HG02938 (cell line): ENCODE measurements at regions not wholly inside any gene's neighbourhood (a gene's known extent, or its start where the extent isn't known, plus 50 kb on each side); places are given as distances from the start of the nearest gene placed in this dataset.
"Not testable (repeated sequence)": the region's sequence is repeated elsewhere in the genome, so short reads cannot be mapped to it uniquely, and the experiment has no call there.

Source experiments
- ATAC-seq: cut with Tn5 transposase; IDR thresholded peaks from one replicate; pipeline ENCODE4 v1.9.1; 2021; ENCODE audit warnings: mild to moderate bottlenecking, moderate library complexity; ENCODE audit not compliant: unreplicated experiment

- ATAC-seq = no peak
Observed at GRCh38 chr20:40848526-40848925, 159.5 kb upstream of the MAFB start.

GRCh38 chr20:40849456-40849855 lies 160.4 kb upstream of the MAFB start:
- ATAC-seq = no peak

- no peak for ATAC-seq
Observed at GRCh38 chr20:40851051-40851450, 162.0 kb upstream of the MAFB start.

- no peak for ATAC-seq
Observed at GRCh38 chr20:40855269-40855668, 166.2 kb upstream of the MAFB start.

- ATAC-seq = no peak
Observed at GRCh38 chr20:40856653-40857052, 167.6 kb upstream of the MAFB start.

- no peak for ATAC-seq
Observed at GRCh38 chr20:40860487-40860902, 168.1 kb upstream of the TOP1 start.

GRCh38 chr20:40861427-40862008 lies 167.1 kb upstream of the TOP1 start:
- ATAC-seq = no peak

GRCh38 chr20:40863355-40863919 lies 165.2 kb upstream of the TOP1 start:
- ATAC-seq = no peak

GRCh38 chr20:40864470-40864869 lies 164.2 kb upstream of the TOP1 start:
- ATAC-seq = no peak

GRCh38 chr20:40865095-40865494 lies 163.5 kb upstream of the TOP1 start:
- ATAC-seq = no peak

GRCh38 chr20:40866056-40866455 lies 162.6 kb upstream of the TOP1 start:
- ATAC-seq = no peak

- ATAC-seq = no peak
Observed at GRCh38 chr20:40868551-40869217, 159.9 kb upstream of the TOP1 start.

- ATAC-seq = no peak
Observed at GRCh38 chr20:40869218-40870147, 159.1 kb upstream of the TOP1 start.

- ATAC-seq = no peak
Observed at GRCh38 chr20:40875116-40876085, 153.2 kb upstream of the TOP1 start.

- ATAC-seq = not testable (repeated sequence)
Observed at GRCh38 chr20:40878099-40878498, 150.5 kb upstream of the TOP1 start.

- ATAC-seq = no peak
Observed at GRCh38 chr20:40880063-40880728, 148.4 kb upstream of the TOP1 start.

- ATAC-seq = no peak
Observed at GRCh38 chr20:40880729-40881109, 147.9 kb upstream of the TOP1 start.

- ATAC-seq = no peak
Observed at GRCh38 chr20:40882152-40882551, 146.5 kb upstream of the TOP1 start.

- ATAC-seq = no peak
Observed at GRCh38 chr20:40883097-40883496, 145.5 kb upstream of the TOP1 start.

GRCh38 chr20:40887105-40887504 lies 141.5 kb upstream of the TOP1 start:
- ATAC-seq = no peak
